ENCODE measurements at regions not wholly inside any gene's neighbourhood (a gene's known extent, or its start where the extent isn't known, plus 50 kb on each side); places are given as distances from the start of the nearest gene placed in this dataset.

DNA sequence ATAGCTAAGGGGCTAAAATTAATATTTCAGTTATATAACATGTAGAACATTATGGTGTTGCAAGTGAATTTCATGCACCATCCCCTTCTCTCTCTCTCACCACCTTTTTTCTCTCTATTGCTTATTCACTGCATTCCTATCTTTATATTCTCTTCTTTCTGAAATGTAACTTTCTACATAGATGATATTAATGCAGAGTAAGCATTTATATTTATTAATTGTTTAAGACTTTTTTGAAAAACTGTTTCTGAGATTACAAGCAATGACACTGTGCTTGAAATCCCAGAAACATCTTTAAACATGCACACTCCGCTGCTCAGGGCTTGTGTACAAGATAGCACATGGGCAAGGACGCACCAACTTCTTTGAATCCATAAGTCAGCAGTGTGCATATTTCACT is 567.7 kb upstream of the SGCD start:
- DNase-seq (ENCODE audit: low read depth): no peak
- no peak overlapping the region for H3K4me3 ChIP-seq (ENCODE audit: low read length)
- no peak for TF ChIP-seq CTCF (IDR thresholded peaks at IDR 0.05; ENCODE audit: insufficient read depth, low read depth, low read length, missing control alignments)

GRCh38 chr5:155759984-155760383 is 567.0 kb upstream of the SGCD start:
- no peak overlapping the region for H3K4me3 ChIP-seq (ENCODE audit: low read length)
- no peak for TF ChIP-seq CTCF (IDR thresholded peaks at IDR 0.05; ENCODE audit: insufficient read depth, low read depth, low read length, missing control alignments)
- no peak for DNase-seq (ENCODE audit: low read depth)

GRCh38 chr5:155761502-155761901 is 565.5 kb upstream of the SGCD start:
- no peak overlapping the region for H3K4me3 ChIP-seq (ENCODE audit: low read length)
- TF ChIP-seq CTCF (IDR thresholded peaks at IDR 0.05; ENCODE audit: insufficient read depth, low read depth, low read length, missing control alignments): no peak
- no peak for DNase-seq (ENCODE audit: low read depth)

DNA sequence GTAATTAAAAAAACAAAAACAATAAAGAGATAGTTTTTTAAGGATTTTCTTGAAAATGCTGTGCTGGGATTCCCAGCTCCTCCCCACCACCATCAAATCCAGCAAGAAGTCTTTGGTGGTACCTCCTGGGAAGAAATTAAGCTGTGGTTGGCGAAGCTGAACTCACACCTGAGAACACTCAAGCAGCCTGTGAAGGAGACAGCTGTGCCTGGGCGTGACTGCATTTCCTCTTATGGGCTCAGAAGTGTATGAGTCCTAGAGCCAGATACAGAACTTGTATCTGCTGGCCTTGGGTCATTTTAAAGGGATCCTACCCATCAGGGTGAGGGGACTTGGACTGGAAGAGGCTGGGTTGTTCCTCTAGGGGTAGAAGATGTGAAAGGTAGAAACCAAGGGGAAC is 561.2 kb upstream of the SGCD start:
- H3K4me3 ChIP-seq (ENCODE audit: low read length): no peak overlapping the region

DNA sequence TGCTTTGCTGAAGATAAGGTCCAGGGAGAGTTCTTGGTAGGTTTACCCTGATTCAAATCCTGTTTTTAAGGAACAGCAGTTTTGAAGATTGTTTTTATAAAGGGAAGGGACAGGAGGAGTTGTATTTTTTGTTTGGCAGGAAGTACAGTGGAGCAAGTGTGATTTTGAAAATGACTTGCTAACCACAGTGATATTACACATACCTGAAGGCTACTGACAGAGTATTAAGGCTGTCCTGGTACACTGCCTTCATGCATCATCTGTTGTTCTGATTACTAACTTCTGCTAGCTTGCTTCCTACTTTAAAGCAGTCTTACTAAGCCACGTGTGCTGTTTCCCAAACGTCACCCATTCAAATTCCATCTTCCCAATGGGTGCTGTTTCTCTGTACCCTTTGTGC is 559.5 kb upstream of the SGCD start:
- no peak for TF ChIP-seq CTCF (IDR thresholded peaks at IDR 0.05; ENCODE audit: insufficient read depth, low read depth, low read length, missing control alignments)
- H3K4me3 ChIP-seq (ENCODE audit: low read length): no peak overlapping the region
- DNase-seq (ENCODE audit: low read depth): peak; percentile 3

More for the DNA sequence above, 561.2 kb upstream of the SGCD start:
- no peak for DNase-seq (ENCODE audit: low read depth)
- no peak for TF ChIP-seq CTCF (IDR thresholded peaks at IDR 0.05; ENCODE audit: insufficient read depth, low read depth, low read length, missing control alignments)

GRCh38 chr5:155768332-155768731 is 558.6 kb upstream of the SGCD start:
- no peak for TF ChIP-seq CTCF (IDR thresholded peaks at IDR 0.05; ENCODE audit: insufficient read depth, low read depth, low read length, missing control alignments)
- H3K4me3 ChIP-seq (ENCODE audit: low read length): no peak overlapping the region
- DNase-seq (ENCODE audit: low read depth): no peak

DNA sequence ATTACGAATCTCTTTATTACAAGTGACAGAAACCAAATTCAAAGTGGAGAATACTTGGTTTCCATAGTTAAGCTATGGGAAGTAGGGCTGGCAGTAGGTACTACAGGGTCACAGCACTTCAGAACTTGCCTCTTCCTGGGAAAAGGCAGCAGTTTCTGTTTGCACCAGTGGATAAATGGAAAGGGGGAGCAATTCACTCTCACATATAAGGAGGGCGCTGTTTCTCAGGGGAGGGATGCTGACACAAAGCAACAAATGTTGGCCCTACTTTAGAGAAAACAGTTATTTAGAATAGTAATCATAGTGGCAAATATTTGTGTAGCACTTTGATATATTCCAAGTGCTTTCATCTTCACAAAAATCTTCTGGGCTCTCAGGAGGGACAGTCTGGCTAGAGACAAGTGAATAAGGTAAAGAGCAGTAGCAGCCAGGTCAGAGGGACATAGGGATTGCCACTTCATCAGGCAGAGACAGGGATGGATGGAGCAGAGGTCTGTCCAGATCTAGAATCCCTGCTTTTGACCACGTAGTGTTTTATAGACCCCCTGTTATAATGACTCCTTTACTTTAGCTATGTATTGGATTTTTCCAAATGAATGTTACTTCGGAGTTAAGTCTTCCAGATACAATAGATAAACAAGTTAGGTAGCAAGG is 554.8 kb upstream of the SGCD start:
- no peak overlapping the region for H3K4me3 ChIP-seq (ENCODE audit: low read length)
- no peak for TF ChIP-seq CTCF (IDR thresholded peaks at IDR 0.05; ENCODE audit: insufficient read depth, low read depth, low read length, missing control alignments)
- DNase-seq (ENCODE audit: low read depth): no peak
